Left colon (tissue), 2 donors: ENCODE measurements at regions not wholly inside any gene's neighbourhood (a gene's known extent, or its start where the extent isn't known, plus 50 kb on each side); places are given as distances from the start of the nearest gene placed in this dataset.

Experiments used
- ATAC-seq: fragments of 200-7000 bp; cut with Tn5 transposase; one replicate; pipeline ENCODE4 v1.9.1; 2020; ENCODE audit warnings: mild to moderate bottlenecking, moderate library complexity
- DNase-seq, 2 donors: peaks; one replicate each; pipeline ENCODE4 v3.0.0-alpha.2; 2020
- intact Hi-C, 2 donors: fragments of 100-400 bp; cut with DNase I in 1 of 2; cut with micrococcal nuclease in 1 of 2; formaldehyde crosslinking; loops; one replicate each; pipeline versions ENCODE4 v1.11.2 to v1.14.0; 2022; cut with DNase I, micrococcal nuclease
- donor health status: DM: no; HTN: no; CAD: no.
- donor health status: DM: yes; HTN: yes; CAD: no.

- intact Hi-C loops, result no loop called here
- no peak for DNase-seq
- no peak for ATAC-seq
Observed at GRCh38 chrX:109312757-109313156, 169.1 kb downstream of the GUCY2F start.

GRCh38 chrX:109310031-109310430 is 171.9 kb downstream of the GUCY2F start:
- ATAC-seq, result no peak

GRCh38 chrX:109301177-109301576 is 180.7 kb downstream of the GUCY2F start:
- intact Hi-C loops, result no loop called here
- DNase-seq (no peak), ATAC-seq (no peak)

More at GRCh38 chrX:109310031-109310430, 171.9 kb downstream of the GUCY2F start:
- DNase-seq, result no peak
- intact Hi-C loops, result no loop called here

GRCh38 chrX:109300415-109300814 is 181.5 kb downstream of the GUCY2F start:
- intact Hi-C loops, result no loop called here
- no peak for DNase-seq
- ATAC-seq, result no peak

- ATAC-seq (no peak), DNase-seq (no peak)
- intact Hi-C loops, result no loop called here
Observed at GRCh38 chrX:109299091-109299490, 182.8 kb downstream of the GUCY2F start.

GRCh38 chrX:109294097-109294814 is 187.6 kb downstream of the GUCY2F start:
- ATAC-seq (no peak), DNase-seq (no peak)
- intact Hi-C loops, result no loop called here

- intact Hi-C loops, result no loop called here
- no peak for ATAC-seq
- DNase-seq, result no peak
Observed at GRCh38 chrX:109283870-109284269, 198.0 kb downstream of the GUCY2F start.

GRCh38 chrX:109281483-109282275 is 200.2 kb downstream of the GUCY2F start:
- ATAC-seq (peak; percentile 60), DNase-seq (no peak)
- intact Hi-C loops, result no loop called here

GRCh38 chrX:109274806-109275205 is 207.1 kb downstream of the GUCY2F start:
- no peak for DNase-seq
- no peak for ATAC-seq
- intact Hi-C loops, result no loop called here

GRCh38 chrX:109270580-109271484 is 211.1 kb downstream of the GUCY2F start:
- ATAC-seq, result no peak
- intact Hi-C loops, result no loop called here
- peak; percentile 16 to 30 for DNase-seq

GRCh38 chrX:109268340-109268739 is 213.5 kb downstream of the GUCY2F start:
- intact Hi-C loops, result no loop called here
- no peak for ATAC-seq

GRCh38 chrX:109266034-109266433 is 215.9 kb downstream of the GUCY2F start:
- intact Hi-C loops, result no loop called here
- ATAC-seq (no peak), DNase-seq (no peak)

More at GRCh38 chrX:109268340-109268739, 213.5 kb downstream of the GUCY2F start:
- DNase-seq, result no peak

- DNase-seq (no peak), ATAC-seq (no peak)
- intact Hi-C loops, result no loop called here
Observed at GRCh38 chrX:109264878-109265277, 217.0 kb downstream of the GUCY2F start.

GRCh38 chrX:109261279-109261678 is 220.6 kb downstream of the GUCY2F start:
- no peak for DNase-seq
- no peak for ATAC-seq
- intact Hi-C loops, result no loop called here

GRCh38 chrX:109252789-109253188 is 229.1 kb downstream of the GUCY2F start:
- DNase-seq (no peak), ATAC-seq (no peak)
- intact Hi-C loops, result no loop called here

GRCh38 chrX:109218761-109219160 is 263.1 kb downstream of the GUCY2F start:
- DNase-seq (no peak), ATAC-seq (no peak)
- intact Hi-C loops, result no loop called here

- no peak for ATAC-seq
- DNase-seq, result no peak
- intact Hi-C loops, result no loop called here
Observed at GRCh38 chrX:109199726-109200125, 282.2 kb downstream of the GUCY2F start.

- intact Hi-C loops, result no loop called here
- ATAC-seq, result no peak
- DNase-seq, result no peak
Observed at GRCh38 chrX:109190542-109190941, 291.3 kb downstream of the GUCY2F start.

GRCh38 chrX:109187473-109188168 is 294.3 kb downstream of the GUCY2F start:
- ATAC-seq (no peak), DNase-seq (no peak)
- intact Hi-C loops, result no loop called here
